Chondrocyte (in vitro differentiated cells): ENCODE measurements at regions not wholly inside any gene's neighbourhood (a gene's known extent, or its start where the extent isn't known, plus 50 kb on each side); places are given as distances from the start of the nearest gene placed in this dataset.
"Not testable (repeated sequence)": the region's sequence is repeated elsewhere in the genome, so short reads cannot be mapped to it uniquely, and the experiment has no call there.

ENCODE experiments used
- DNase-seq: peaks from one replicate; pipeline ENCODE4 v3.0.0; 2021; ENCODE audit warnings: mixed read lengths, low spot score
- H3K27ac Mint-ChIP-seq: one replicate; pipeline ENCODE4 v1.8.0; 2021; ENCODE audit warnings: mild to moderate bottlenecking, moderate library complexity, mixed read lengths; ENCODE audit not compliant: unreplicated experiment
- H3K27me3 Mint-ChIP-seq: 2 replicates; pipeline ENCODE4 v1.8.0; 2021; ENCODE audit warnings: low read depth, mixed read lengths
- H3K36me3 Mint-ChIP-seq: 2 replicates; pipeline ENCODE4 v1.8.0; 2021; ENCODE audit warnings: low read depth, mixed read lengths
- H3K4me1 Mint-ChIP-seq: 2 replicates; pipeline ENCODE4 v1.8.0; 2021; ENCODE audit warnings: low read depth, mild to moderate bottlenecking, mixed read lengths
- H3K4me3 Mint-ChIP-seq: one replicate; pipeline ENCODE4 v1.8.0; 2021; ENCODE audit warnings: mild to moderate bottlenecking, moderate library complexity, mixed read lengths; ENCODE audit not compliant: unreplicated experiment
- H3K9me3 Mint-ChIP-seq: 2 replicates; pipeline ENCODE4 v1.8.0; 2021; ENCODE audit warnings: low read depth, mixed read lengths
- TF ChIP-seq, protein P1 (sequence below): fragments of 200-600 bp; sonication (generic); IDR thresholded peaks from 2 replicates; pipeline ENCODE4 v1.5.0; 2021; ENCODE audit warnings: antibody characterized with exemption, mild to moderate bottlenecking, moderate library complexity

DNA sequence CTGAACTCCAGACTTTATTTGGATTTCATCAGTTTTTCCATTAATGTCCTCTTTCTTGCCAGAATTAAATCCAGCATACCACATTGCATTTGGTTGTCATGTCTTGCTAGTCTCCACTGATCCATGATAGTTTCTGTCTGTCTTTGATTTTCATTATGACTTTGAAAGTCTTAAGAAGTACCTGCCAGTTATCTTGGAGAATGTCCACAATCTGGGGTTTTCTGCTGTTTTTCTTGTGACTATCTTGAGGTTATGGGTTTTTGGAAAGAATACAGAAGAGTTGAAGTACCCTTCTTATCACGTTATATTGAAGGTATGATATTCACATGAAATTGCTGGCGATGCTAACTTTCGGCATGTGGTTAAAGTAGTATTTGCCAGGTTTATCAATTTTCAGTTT, 282.3 kb upstream of the PRICKLE1 start:
- Mint-ChIP-seq H3K27ac (no peak overlapping the region), H3K27me3 (no peaks in the 10 kb centered on the region), H3K9me3 (no peaks in the 10 kb centered on the region), H3K4me1 (no peaks in the 10 kb centered on the region), H3K36me3 (no peaks in the 10 kb centered on the region), H3K4me3 (no peak overlapping the region)
- TF ChIP-seq, protein P1, sequence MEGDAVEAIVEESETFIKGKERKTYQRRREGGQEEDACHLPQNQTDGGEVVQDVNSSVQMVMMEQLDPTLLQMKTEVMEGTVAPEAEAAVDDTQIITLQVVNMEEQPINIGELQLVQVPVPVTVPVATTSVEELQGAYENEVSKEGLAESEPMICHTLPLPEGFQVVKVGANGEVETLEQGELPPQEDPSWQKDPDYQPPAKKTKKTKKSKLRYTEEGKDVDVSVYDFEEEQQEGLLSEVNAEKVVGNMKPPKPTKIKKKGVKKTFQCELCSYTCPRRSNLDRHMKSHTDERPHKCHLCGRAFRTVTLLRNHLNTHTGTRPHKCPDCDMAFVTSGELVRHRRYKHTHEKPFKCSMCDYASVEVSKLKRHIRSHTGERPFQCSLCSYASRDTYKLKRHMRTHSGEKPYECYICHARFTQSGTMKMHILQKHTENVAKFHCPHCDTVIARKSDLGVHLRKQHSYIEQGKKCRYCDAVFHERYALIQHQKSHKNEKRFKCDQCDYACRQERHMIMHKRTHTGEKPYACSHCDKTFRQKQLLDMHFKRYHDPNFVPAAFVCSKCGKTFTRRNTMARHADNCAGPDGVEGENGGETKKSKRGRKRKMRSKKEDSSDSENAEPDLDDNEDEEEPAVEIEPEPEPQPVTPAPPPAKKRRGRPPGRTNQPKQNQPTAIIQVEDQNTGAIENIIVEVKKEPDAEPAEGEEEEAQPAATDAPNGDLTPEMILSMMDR, result no peak
- no peak for DNase-seq

DNA sequence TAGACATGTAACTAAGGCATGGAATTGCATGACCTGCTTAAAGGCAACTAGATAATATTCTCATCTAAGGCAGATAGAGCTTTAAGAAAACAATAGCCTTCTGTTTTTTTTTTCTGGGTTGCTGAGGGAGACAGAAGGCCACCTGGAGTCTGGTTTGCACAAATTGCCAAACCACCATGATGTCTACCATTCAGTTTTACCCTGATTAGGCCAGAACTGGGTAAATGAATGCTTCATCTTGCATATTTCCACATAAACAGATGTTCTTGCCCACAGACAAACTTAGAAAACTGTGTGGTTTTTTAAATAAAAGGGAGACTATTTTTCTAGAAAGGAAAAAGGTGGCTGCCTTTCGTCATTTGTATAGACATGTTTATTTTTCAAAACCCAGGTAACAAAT, 278.7 kb upstream of the PRICKLE1 start:
- DNase-seq, result no peak
- Mint-ChIP-seq H3K27me3 (no peaks in the 10 kb centered on the region), H3K4me1 (no peaks in the 10 kb centered on the region), H3K27ac (no peak overlapping the region), H3K4me3 (no peak overlapping the region), H3K9me3 (no peaks in the 10 kb centered on the region), H3K36me3 (no peaks in the 10 kb centered on the region)
- TF ChIP-seq, protein P1, result no peak

DNA sequence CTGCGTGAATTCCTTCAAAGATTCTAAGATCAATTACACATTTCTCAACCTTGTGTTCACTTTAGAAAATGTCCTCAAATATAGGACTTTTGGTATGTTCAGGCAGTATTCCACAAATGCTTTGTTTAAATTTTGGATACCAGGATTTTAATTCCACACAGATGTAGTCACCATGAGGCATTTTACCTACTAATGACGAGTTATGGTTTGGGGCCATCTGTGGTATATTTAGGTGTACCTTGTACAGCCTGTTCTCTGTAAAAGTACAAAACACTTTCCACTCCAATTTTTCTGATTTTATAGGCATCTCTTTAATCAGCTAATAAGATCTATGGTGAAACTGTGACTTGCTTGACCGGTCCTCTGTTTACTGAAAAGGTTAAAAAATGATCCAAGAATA, 275.7 kb upstream of the PRICKLE1 start:
- no peaks in the 10 kb centered on the region for H3K9me3 Mint-ChIP-seq
- no peak overlapping the region for H3K27ac Mint-ChIP-seq
- H3K27me3 Mint-ChIP-seq, result no peaks in the 10 kb centered on the region
- TF ChIP-seq, protein P1, result no peak
- no peaks in the 10 kb centered on the region for H3K36me3 Mint-ChIP-seq
- no peaks in the 10 kb centered on the region for H3K4me1 Mint-ChIP-seq
- H3K4me3 Mint-ChIP-seq, result no peak overlapping the region
- DNase-seq, result no peak

DNA sequence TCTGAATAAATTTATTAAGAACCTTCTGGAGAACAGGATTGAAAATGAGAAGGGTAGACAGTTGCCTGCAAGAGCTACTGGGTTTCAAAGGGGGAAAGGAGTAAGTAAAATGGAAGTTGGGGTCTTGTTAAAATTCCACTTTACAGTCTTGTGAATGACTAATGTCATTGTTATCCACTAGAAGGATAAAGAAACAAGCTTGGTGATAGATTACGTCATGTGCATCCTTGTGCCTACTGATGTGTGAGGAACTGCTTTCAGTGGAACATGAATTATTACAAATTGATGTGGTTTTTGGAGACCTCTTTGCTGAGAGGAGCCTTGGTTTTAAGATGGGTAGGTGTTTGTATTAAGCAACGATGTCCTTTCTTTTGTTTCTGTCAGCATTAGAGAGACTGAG, 272.5 kb upstream of the PRICKLE1 start:
- no peak overlapping the region for H3K27ac Mint-ChIP-seq
- no peak for DNase-seq
- peaks cover 12% of the 10 kb centered on the region for H3K4me1 Mint-ChIP-seq
- no peak overlapping the region for H3K4me3 Mint-ChIP-seq
- H3K36me3 Mint-ChIP-seq, result no peaks in the 10 kb centered on the region
- no peaks in the 10 kb centered on the region for H3K27me3 Mint-ChIP-seq
- TF ChIP-seq, protein P1, result no peak
- H3K9me3 Mint-ChIP-seq, result no peaks in the 10 kb centered on the region

DNA sequence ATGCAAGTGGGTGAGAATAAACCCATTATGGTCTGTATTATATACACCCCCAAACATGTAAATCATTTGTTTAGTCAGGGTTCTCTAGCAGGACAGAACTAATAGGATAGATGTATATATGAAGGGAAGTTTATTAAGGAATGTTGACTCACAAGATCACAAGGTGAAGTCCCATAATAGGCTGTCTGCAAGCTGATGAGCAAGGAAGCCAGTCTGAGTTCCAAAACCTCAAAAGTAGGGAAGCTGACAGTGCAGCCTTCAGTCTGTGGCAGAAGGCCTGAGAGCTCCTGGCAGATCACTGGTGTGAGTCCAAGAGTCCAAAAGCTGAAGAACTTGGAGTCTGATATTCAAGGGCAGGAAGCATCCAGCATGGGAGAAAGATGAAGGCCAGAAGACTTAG, 270.8 kb upstream of the PRICKLE1 start:
- H3K36me3 Mint-ChIP-seq, H3K27ac Mint-ChIP-seq, DNase-seq, H3K27me3 Mint-ChIP-seq, H3K9me3 Mint-ChIP-seq, H3K4me3 Mint-ChIP-seq: not testable (repeated sequence)
- H3K4me1 Mint-ChIP-seq, result peaks cover 12% of the 10 kb centered on the region

DNA sequence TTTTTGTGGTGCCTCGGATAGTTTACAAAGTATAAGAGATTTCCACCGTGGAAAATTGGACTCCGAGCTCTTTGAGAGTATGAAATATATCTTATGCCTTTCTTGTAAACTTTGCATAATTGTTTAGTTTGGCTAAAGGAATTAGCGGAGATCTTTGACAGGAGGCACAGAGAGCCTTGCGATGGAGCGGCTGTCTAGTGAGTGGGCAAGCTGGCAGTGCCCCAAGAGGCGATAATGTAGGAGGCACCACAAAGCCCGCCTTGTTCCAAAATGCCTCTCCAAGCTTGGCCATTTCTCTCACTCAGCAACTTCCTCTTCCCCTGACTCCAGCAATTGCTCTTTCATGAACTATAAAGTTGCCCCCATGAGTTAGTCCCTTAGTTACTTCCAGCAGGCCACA, 270.1 kb upstream of the PRICKLE1 start:
- Mint-ChIP-seq H3K9me3 (no peaks in the 10 kb centered on the region), H3K27me3 (no peaks in the 10 kb centered on the region), H3K4me3 (no peak overlapping the region), H3K4me1 (peaks cover 12% of the 10 kb centered on the region), H3K27ac (no peak overlapping the region), H3K36me3 (no peaks in the 10 kb centered on the region)
- TF ChIP-seq, protein P1, result no peak
- DNase-seq, result no peak
